SK-N-SH treated with all-trans-retinoic acid at 6 μM for 48 hours (cell line): ENCODE measurements at regions not wholly inside any gene's neighbourhood (a gene's known extent, or its start where the extent isn't known, plus 50 kb on each side); places are given as distances from the start of the nearest gene placed in this dataset.

Source experiments
- CSDC2 ChIP-seq: fragments of 250-450 bp; sonication (Bioruptor Pico); IDR thresholded peaks from 2 replicates; pipeline ENCODE4 v1.5.0; 2020; ENCODE audit warnings: mild to moderate bottlenecking, moderate library complexity
- TF ChIP-seq, protein P1 (sequence below): fragments of 250-450 bp; sonication (Bioruptor Pico); IDR thresholded peaks from 2 replicates; pipeline ENCODE4 v1.8.0; 2020; ENCODE audit warnings: mild to moderate bottlenecking, moderate library complexity, borderline replicate concordance
- TF ChIP-seq, protein P2 (sequence below): fragments of 250-450 bp; sonication (Bioruptor Pico); IDR thresholded peaks from 2 replicates; pipeline ENCODE4 v1.5.1; 2020; ENCODE audit warnings: low read depth, mild to moderate bottlenecking, moderate library complexity

DNA sequence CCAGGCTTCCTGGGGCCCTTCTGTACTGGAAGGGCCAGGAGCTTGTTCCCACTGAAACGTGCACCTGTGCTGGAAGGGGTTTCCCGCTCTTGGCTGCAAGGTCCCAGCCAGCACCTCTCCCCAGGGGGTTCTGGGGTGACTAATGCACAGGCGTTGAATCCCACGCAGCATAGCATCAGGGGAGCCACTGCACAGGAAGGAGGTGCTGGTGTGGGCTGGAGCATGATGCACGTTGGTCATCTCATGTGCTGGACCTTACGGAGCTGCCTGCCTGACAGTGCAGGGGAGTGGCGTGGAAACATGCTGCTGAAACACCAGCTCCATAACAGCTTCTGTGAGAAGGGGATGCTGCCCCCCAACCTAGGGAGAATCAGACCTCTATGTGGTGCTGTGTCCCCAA is 623.0 kb downstream of the AACS start:
- TF ChIP-seq, protein P1, sequence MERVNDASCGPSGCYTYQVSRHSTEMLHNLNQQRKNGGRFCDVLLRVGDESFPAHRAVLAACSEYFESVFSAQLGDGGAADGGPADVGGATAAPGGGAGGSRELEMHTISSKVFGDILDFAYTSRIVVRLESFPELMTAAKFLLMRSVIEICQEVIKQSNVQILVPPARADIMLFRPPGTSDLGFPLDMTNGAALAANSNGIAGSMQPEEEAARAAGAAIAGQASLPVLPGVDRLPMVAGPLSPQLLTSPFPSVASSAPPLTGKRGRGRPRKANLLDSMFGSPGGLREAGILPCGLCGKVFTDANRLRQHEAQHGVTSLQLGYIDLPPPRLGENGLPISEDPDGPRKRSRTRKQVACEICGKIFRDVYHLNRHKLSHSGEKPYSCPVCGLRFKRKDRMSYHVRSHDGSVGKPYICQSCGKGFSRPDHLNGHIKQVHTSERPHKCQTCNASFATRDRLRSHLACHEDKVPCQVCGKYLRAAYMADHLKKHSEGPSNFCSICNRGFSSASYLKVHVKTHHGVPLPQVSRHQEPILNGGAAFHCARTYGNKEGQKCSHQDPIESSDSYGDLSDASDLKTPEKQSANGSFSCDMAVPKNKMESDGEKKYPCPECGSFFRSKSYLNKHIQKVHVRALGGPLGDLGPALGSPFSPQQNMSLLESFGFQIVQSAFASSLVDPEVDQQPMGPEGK (CRISPR knock-in tag): no peak
- TF ChIP-seq, protein P2, sequence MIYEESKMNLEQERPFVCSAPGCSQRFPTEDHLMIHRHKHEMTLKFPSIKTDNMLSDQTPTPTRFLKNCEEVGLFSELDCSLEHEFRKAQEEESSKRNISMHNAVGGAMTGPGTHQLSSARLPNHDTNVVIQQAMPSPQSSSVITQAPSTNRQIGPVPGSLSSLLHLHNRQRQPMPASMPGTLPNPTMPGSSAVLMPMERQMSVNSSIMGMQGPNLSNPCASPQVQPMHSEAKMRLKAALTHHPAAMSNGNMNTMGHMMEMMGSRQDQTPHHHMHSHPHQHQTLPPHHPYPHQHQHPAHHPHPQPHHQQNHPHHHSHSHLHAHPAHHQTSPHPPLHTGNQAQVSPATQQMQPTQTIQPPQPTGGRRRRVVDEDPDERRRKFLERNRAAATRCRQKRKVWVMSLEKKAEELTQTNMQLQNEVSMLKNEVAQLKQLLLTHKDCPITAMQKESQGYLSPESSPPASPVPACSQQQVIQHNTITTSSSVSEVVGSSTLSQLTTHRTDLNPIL (CRISPR knock-in tag): no peak
- no peak for TF ChIP-seq CSDC2
